Common myeloid progenitor, CD34-positive (primary cell): ENCODE measurements at regions not wholly inside any gene's neighbourhood (a gene's known extent, or its start where the extent isn't known, plus 50 kb on each side); places are given as distances from the start of the nearest gene placed in this dataset.
"Not testable (repeated sequence)": the region's sequence is repeated elsewhere in the genome, so short reads cannot be mapped to it uniquely, and the experiment has no call there.

ENCODE experiments used
- CTCF ChIA-PET: fragments of 350-600 bp; sonication (Branson Sonifier 250); formaldehyde crosslinking; loops from one replicate; lab custom pipeline; 2021; ENCODE audit warnings: antibody characterized with exemption; lab: Charles Lee
- POLR2A ChIA-PET: fragments of 350-600 bp; sonication (Branson Sonifier 250); formaldehyde crosslinking; loops from one replicate; lab custom pipeline; 2021; ENCODE audit warnings: antibody characterized with exemption; lab: Charles Lee
- DNase-seq, 3 donors: peaks; one replicate each; pipeline versions ENCODE4 v3.0.0 to v3.0.0-alpha.2; 2013
- H3K27ac ChIP-seq, 2 experiments: 1 replicate in 1 of 2; 2 replicates in 1 of 2; pipeline ENCODE4 v1.7.0; 2013; ENCODE audit warnings: inconsistent platforms in 2 of 2, low read length in 2 of 2, mild to moderate bottlenecking in 2 of 2, low read depth in 1 of 2, moderate library complexity in 1 of 2; ENCODE audit not compliant: severe bottlenecking in 2 of 2, insufficient read depth in 1 of 2, poor library complexity in 1 of 2
- H3K27me3 ChIP-seq, 5 experiments: replicated peaks in 2 of 5; 1 replicate in 3 of 5; 2 replicates in 2 of 5; pipeline versions ENCODE4 v1.6.1 to v1.7.0; 2013; ENCODE audit warnings: low read length in 4 of 5, mild to moderate bottlenecking in 2 of 5, moderate library complexity in 2 of 5, inconsistent platforms in 1 of 5; ENCODE audit not compliant: insufficient read depth in 5 of 5, control insufficient read depth in 4 of 5
- H3K36me3 ChIP-seq, 4 experiments: 1 replicate in 2 of 4; 2 replicates in 2 of 4; pipeline versions ENCODE4 v1.6.1 to v1.7.0; 2013; ENCODE audit warnings: low read length in 3 of 4, control low read depth in 1 of 4, mild to moderate bottlenecking in 1 of 4; ENCODE audit not compliant: control insufficient read depth in 4 of 4, insufficient read depth in 4 of 4
- H3K4me1 ChIP-seq, 4 experiments: 1 replicate in 3 of 4; 2 replicates in 1 of 4; pipeline versions ENCODE4 v1.6.1 to v1.7.1; 2013; ENCODE audit warnings: low read length in 3 of 4, mild to moderate bottlenecking in 3 of 4, control low read depth in 1 of 4, inconsistent platforms in 1 of 4, moderate library complexity in 1 of 4; ENCODE audit not compliant: control insufficient read depth in 4 of 4, insufficient read depth in 4 of 4; ENCODE audit errors: control extremely low read depth in 1 of 4
- H3K4me3 ChIP-seq, 7 experiments: 1 replicate in 4 of 7; 2 replicates in 3 of 7; pipeline versions ENCODE4 v1.5.1 to v1.7.0; 2013; ENCODE audit warnings: mild to moderate bottlenecking in 7 of 7, low read length in 6 of 7, moderate library complexity in 6 of 7, inconsistent platforms in 2 of 7, low read depth in 2 of 7, control low read depth in 1 of 7; ENCODE audit not compliant: insufficient read depth in 4 of 7, control insufficient read depth in 1 of 7; ENCODE audit errors: extremely low read depth in 1 of 7
- H3K9me3 ChIP-seq, 5 experiments: 1 replicate in 4 of 5; 2 replicates in 1 of 5; pipeline versions ENCODE4 v1.6.1 to v1.7.1; 2013; ENCODE audit warnings: low read length in 4 of 5, mild to moderate bottlenecking in 2 of 5, inconsistent platforms in 1 of 5, low read depth in 1 of 5, moderate library complexity in 1 of 5; ENCODE audit not compliant: control insufficient read depth in 4 of 5, insufficient read depth in 2 of 5; ENCODE audit errors: control extremely low read depth in 1 of 5
- WGBS: methylation state at CpG from one replicate; pipeline ENCODE4 v1.1.5; 2013; ENCODE audit not compliant: insufficient coverage; 5-methylcytosine and 5-hydroxymethylcytosine counted together

DNA sequence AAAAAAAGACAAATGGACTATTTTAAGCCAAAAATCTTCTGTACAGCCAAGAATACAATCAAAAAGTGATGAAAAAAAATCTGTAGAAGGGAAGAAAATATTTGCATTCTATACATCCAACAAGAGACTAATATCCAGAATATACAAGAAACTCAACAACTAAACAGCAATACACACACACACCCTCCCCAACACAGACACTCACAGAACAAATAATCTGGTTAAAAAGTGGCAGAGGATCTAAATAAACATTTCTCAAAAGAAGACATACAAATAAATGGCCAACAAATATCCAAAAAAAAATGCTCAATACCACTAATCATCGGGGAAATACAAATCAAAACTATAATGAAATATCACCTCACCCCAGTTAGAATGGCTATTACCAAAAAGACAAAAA lies 209.0 kb upstream of the ZNF385D start:
- no peaks in the 10 kb centered on the region for H3K27me3 ChIP-seq
- CTCF ChIA-PET: no interaction called here

DNA sequence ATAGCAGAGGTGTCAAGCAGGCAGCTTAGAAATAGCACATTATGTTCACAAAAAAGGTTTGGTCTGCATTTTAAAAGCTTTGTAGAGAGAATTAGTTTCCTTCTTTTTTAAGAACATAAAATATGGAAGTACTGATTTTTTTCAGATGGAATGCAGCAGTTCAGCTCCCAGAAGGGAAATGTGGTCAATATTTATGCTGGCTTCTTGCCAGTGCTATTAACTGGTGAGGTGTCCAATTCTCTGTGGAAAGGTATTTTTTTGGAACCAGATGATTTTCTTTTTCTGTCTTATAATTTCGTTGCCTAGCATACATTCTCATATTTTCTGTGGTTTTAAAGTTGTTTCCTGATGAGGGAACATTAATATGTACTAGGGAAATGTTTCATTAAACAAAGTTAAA lies 211.4 kb upstream of the ZNF385D start:
- H3K36me3 ChIP-seq: no peaks in the 10 kb centered on the region
- H3K4me3 ChIP-seq: peak overlapping the region in 1 of 7 experiments; percentile 10
- H3K9me3 ChIP-seq: no peaks in the 10 kb centered on the region
- DNase-seq: peak in 2 of 3 donors; percentile 10 to 22
- no peaks in the 10 kb centered on the region for H3K27me3 ChIP-seq
- ChIA-PET POLR2A (no interaction called here), CTCF (no interaction called here)
- WGBS: no CpG with 5 or more reads among the region's 1 CpG
- peaks cover 0 to 9% (median 0%) of the 10 kb centered on the region in 4 experiments for H3K4me1 ChIP-seq
- no peak overlapping the region for H3K27ac ChIP-seq

More for the DNA sequence above, 209.0 kb upstream of the ZNF385D start:
- no peak overlapping the region for H3K27ac ChIP-seq
- no CpG with 5 or more reads among the region's 1 CpG for WGBS
- H3K4me1 ChIP-seq: peaks cover 0 to 9% (median 0%) of the 10 kb centered on the region in 4 experiments
- DNase-seq: no peak
- H3K36me3 ChIP-seq: no peaks in the 10 kb centered on the region
- POLR2A ChIA-PET: no interaction called here
- no peaks in the 10 kb centered on the region for H3K9me3 ChIP-seq
- H3K4me3 ChIP-seq: no peak overlapping the region

DNA sequence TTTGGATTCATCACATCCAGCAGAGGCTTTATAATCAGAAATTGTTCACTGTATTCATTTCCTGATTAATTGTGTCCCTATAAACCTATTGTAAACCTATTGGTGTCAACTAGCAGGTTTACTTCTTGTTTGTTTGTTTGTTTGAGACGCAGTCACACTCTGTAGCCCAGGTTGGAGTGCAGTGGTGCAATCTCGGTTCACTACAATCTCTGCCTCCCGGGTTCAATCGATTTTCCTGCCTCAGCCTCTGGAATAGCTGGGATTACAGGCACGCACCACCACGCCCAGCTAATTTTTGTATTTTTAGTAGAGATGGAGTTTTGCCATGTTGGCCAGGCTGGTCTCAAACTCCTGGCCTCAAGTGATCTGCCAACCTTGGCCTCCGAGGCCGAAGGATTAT lies 215.4 kb upstream of the ZNF385D start:
- H3K4me3 ChIP-seq, POLR2A ChIA-PET, DNase-seq, H3K36me3 ChIP-seq, CTCF ChIA-PET, H3K9me3 ChIP-seq, H3K27me3 ChIP-seq, H3K4me1 ChIP-seq, H3K27ac ChIP-seq: not testable (repeated sequence)
- WGBS: 100% methylated on average over 6 of the region's 8 CpGs

DNA sequence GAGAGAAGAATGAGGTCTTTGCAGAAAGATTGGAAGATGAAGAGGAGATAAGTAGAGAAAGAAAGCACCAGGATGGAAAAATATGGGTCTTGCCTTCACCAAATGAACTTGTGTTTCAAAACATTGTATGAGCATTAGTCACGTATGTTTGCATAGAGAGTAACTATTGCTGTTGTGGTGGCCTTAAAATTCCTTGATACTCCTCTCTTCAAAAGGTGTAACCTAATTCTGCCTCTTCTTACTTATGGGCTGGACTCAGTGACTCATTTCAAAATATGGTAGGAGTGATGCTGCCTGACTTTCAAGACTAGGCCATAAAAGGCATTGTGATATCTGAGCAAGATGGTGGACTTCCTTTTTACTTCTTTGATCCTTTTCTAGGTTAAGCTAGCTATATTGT lies 228.7 kb upstream of the ZNF385D start:
- POLR2A ChIA-PET: no interaction called here
- CTCF ChIA-PET: no interaction called here
- WGBS: 100% methylated on average over 1 of the region's 1 CpG
- H3K27me3 ChIP-seq: no peaks in the 10 kb centered on the region
- no peak overlapping the region for H3K27ac ChIP-seq
- H3K4me1 ChIP-seq: no peaks in the 10 kb centered on the region
- H3K4me3 ChIP-seq: no peak overlapping the region
- DNase-seq: no peak
- peaks cover 0 to 3% (median 0%) of the 10 kb centered on the region in 5 experiments for H3K9me3 ChIP-seq
- H3K36me3 ChIP-seq: no peaks in the 10 kb centered on the region

DNA sequence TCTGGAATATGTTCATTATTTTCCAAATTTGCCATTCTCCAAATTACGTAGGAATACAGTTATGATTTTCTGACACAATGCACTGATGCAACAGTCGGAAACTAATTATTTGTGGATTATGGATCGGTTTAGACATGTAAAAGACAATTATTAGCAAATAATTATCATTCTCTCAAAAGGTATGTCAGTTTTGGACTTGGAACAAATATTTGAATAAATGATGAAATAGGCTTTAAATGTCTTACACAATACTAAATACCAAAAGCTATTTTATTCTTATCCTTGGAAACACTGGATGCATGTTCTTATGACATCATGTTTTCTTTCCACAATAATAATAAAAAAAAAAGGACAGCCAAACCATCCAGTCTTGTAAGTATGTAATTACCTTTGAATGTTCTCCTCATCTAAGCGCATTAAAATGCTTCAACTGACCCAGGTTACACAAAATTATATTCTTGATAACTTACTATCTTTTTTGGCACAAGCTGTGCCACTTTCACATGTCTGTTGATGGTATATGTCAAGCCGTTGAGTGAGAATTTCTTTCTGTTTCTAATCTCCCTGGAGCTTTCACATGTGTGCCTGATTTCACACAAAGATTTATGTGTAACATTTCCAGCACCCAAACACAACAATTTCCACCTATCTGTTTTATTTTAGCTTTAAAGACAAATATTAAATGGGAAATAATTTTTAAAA lies 238.5 kb upstream of the ZNF385D start:
- H3K27ac ChIP-seq: no peak overlapping the region
- H3K4me3 ChIP-seq: no peak overlapping the region
- WGBS: no CpG with 5 or more reads among the region's 5 CpGs
- DNase-seq: no peak
- no peaks in the 10 kb centered on the region for H3K4me1 ChIP-seq
- ChIA-PET POLR2A (interaction anchor here (0.7 kb wide), 1 partner anchor 140 kb away, joined by 3 read pairs; no protein-coding TSS in a partner anchor), CTCF (no interaction called here)
- H3K9me3 ChIP-seq: peaks cover 0 to 1% (median 0%) of the 10 kb centered on the region in 5 experiments
- no peaks in the 10 kb centered on the region for H3K27me3 ChIP-seq
- H3K36me3 ChIP-seq: no peaks in the 10 kb centered on the region

DNA sequence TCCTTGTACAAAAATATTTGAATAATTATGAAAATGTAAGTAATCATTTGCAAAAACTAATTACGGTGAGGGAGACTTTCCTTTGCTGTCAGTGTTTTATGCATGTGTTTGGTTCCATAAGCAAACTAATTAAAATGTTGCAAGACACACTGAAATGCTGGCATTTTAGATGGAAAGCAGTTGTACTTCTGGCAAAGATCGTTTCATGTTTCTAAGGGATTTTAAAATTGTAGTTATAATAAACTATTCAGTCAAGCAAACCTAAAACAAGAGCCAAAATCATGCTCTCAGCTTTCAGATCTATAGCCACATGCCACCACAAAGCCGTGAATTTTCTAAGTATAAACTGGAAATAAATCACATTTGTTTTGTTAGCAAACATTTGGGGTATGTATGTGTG lies 240.1 kb upstream of the ZNF385D start:
- no peaks in the 10 kb centered on the region for H3K27me3 ChIP-seq
- POLR2A ChIA-PET: no interaction called here
- no peak overlapping the region for H3K4me3 ChIP-seq
- CTCF ChIA-PET: no interaction called here
- peaks cover 0 to 4% (median 0%) of the 10 kb centered on the region in 5 experiments for H3K9me3 ChIP-seq
- H3K36me3 ChIP-seq: peaks cover 0 to 6% (median 0%) of the 10 kb centered on the region in 4 experiments
- H3K27ac ChIP-seq: no peak overlapping the region
- no peaks in the 10 kb centered on the region for H3K4me1 ChIP-seq
- no peak for DNase-seq
- WGBS: 100% methylated on average over 1 of the region's 3 CpGs

DNA sequence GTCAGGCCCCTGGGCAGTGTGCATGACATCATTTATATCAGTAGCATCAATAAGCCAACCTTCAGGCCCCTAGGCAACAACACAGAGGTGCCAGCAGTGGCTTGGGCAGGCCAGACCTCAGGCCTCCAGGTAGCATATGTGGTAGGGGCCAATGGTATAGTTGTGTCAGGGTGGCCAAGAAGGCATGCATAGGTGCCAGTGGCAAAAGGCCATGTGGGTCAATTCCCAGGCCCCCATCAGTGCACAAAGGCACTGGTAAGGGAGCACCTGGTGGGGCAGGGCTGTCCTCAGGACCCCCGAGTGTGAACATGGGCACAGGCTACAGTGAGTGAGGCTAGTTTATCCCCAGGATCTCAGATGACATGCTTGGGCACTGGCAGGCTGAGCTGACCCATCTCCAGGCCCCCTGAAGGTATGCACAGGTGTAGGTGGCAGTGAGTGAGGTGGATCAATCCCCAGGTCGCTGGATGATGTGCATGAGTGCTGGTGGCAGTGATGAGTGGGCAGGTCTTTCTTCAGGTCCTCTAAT lies 244.1 kb upstream of the ZNF385D start:
- Histone ChIP-seq H3K27me3 (no peaks in the 10 kb centered on the region), H3K36me3 (peaks cover 0 to 8% (median 0%) of the 10 kb centered on the region in 4 experiments), H3K4me1 (no peaks in the 10 kb centered on the region), H3K4me3 (no peak overlapping the region), H3K9me3 (peaks cover 0 to 4% (median 0%) of the 10 kb centered on the region in 5 experiments), H3K27ac (no peak overlapping the region)
- 90% methylated on average over 1 of the region's 2 CpGs for WGBS
- ChIA-PET POLR2A (no interaction called here), CTCF (interaction anchor here (1.1 kb wide), 1 partner anchor 8 kb away, joined by 3 read pairs; no protein-coding TSS in a partner anchor)
- no peak for DNase-seq
